Mucosa of descending colon (tissue), 3 donors: ENCODE measurements at regions not wholly inside any gene's neighbourhood (a gene's known extent, or its start where the extent isn't known, plus 50 kb on each side); places are given as distances from the start of the nearest gene placed in this dataset.
A peak's percentile ranks its signal among the peaks of the same experiment; 100 is the strongest.

ENCODE experiments used
- ATAC-seq: fragments of 200-7000 bp; cut with Tn5 transposase; one replicate; pipeline ENCODE4 v1.9.1; 2020; ENCODE audit warnings: mild to moderate bottlenecking, moderate library complexity
- DNase-seq, 3 donors: peaks; one replicate each; pipeline ENCODE4 v3.0.0-alpha.2; 2020
- H3K36me3 ChIP-seq: fragments of 200-600 bp; one replicate; pipeline ENCODE4 v1.8.0; 2021; ENCODE audit warnings: low read depth, mild to moderate bottlenecking
- H3K4me1 ChIP-seq: fragments of 200-600 bp; one replicate; pipeline ENCODE4 v1.8.0; 2021; ENCODE audit warnings: low read depth, mild to moderate bottlenecking
- H3K4me3 ChIP-seq: fragments of 200-600 bp; one replicate; pipeline ENCODE4 v1.8.0; 2021; ENCODE audit warnings: mild to moderate bottlenecking
- H3K9me3 ChIP-seq: fragments of 200-600 bp; one replicate; pipeline ENCODE4 v1.8.0; 2021; ENCODE audit warnings: mild to moderate bottlenecking
- CTCF ChIP-seq: fragments of 200-600 bp; IDR thresholded peaks from one replicate; pipeline ENCODE4 v1.8.0; 2022; ENCODE audit warnings: antibody characterized with exemption, mild to moderate bottlenecking
- intact Hi-C, 2 donors: fragments of 100-400 bp; cut with DNase I in 1 of 2; cut with micrococcal nuclease in 1 of 2; formaldehyde crosslinking; loops; one replicate each; pipeline versions ENCODE4 v1.11.0 to v1.11.1; 2022; cut with DNase I, micrococcal nuclease
- donor health status: DM: no; HTN: no; CAD: no; lungs with moderate emphysema.
- donor health status: DM: no; HTN: no; CAD: no.
- donor health status: DM: no; HTN: yes; CAD: no.

DNA sequence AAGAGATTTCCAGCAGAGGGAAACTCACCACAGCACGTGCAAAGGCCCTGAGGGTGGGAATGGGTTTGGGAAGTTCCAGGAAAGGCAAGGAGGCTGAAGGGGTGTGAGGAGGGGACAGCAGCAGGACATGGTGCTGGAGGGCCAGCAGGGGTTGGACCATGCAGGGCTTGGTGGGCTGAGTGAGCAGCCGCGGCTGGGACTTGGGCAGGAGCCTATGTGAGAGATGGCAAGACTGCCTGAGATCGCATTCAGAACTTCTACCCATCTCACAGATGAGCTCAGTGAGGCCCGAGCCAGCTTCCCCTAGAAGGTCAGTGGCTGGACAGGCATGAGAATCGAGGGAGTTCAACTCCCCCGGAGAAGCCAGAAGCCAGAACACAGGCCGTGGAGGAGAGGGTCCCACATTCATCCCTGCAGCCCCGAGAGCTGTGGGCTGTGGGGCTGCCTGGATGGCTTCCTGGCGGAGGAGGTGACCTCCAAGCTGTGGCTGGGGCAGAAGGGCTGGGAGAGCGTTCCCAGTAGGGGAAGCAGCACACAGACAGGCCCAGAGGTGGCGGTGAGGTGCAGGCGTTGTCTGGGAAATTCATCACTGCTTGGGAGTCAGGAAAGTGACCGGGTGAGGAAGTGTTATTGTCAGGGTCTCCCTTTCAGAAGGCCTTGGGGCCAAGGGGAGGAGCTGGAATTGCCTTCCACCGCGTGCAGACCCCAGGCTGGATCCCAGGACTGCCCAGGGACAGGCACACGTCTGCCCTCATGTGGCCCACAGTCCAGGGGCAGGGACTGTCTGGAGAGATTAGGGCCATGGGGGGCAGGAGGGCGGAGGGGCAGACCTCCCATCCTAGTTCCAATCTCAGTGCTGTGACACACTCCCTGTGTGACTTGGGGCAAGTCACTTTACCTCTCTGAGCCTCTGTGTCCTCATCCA lies 103.8 kb downstream of the CEBPB start:
- DNase-seq = peak in 1 of 3 donors; percentile 22
- no peak for TF ChIP-seq CTCF
- ATAC-seq = no peak
- Histone ChIP-seq H3K4me1 (peaks cover 4% of the 10 kb centered on the region), H3K9me3 (no peaks in the 10 kb centered on the region), H3K36me3 (no peaks in the 10 kb centered on the region), H3K4me3 (no peak overlapping the region)
- intact Hi-C loops = no loop called here

GRCh38 chr20:50295345-50295744 lies 104.7 kb downstream of the CEBPB start:
- ATAC-seq = no peak
- intact Hi-C loops = no loop called here
- DNase-seq = no peak
- no peaks in the 10 kb centered on the region for H3K36me3 ChIP-seq
- TF ChIP-seq CTCF = no peak
- peaks cover 4% of the 10 kb centered on the region for H3K4me1 ChIP-seq
- no peaks in the 10 kb centered on the region for H3K9me3 ChIP-seq
- no peak overlapping the region for H3K4me3 ChIP-seq

DNA sequence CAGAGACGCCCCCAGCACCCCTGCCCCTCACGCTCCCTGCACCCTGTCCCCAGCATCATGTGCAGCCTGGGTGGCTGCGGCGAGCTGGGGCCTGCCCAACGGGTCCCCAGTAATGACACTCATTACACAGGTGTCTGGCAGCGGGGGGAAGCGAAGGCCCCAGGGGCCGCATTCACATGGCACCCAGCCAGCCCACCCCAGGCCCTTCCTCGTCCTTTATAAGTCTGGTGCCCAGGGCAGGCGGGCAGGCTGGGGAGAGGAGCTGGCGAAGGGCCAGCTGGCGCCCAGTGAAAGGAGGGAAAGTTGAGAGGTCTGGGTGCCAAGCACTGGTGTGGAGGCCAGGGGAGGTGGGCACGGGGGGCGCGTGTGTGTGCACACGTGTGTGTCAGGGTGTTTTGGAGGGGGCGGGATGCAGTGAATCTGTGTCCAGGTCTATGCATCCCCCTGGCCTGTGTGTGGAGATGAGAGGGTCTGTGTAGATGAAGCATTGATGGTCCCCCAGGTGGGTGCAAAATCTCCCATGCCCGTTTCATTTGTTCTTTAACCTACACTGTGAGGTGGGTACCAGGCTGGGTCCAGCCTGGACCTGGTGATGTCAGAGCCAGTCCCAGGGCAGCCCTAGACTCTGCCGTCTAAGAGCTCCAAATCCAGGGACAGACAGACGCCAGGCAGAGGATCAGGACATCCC lies 105.3 kb downstream of the CEBPB start:
- ATAC-seq = no peak
- intact Hi-C loops = no loop called here
- DNase-seq = peak in 1 of 3 donors; percentile 33
- H3K4me1 ChIP-seq = peaks cover 4% of the 10 kb centered on the region
- no peaks in the 10 kb centered on the region for H3K36me3 ChIP-seq
- no peak overlapping the region for H3K4me3 ChIP-seq
- TF ChIP-seq CTCF = no peak
- H3K9me3 ChIP-seq = no peaks in the 10 kb centered on the region

DNA sequence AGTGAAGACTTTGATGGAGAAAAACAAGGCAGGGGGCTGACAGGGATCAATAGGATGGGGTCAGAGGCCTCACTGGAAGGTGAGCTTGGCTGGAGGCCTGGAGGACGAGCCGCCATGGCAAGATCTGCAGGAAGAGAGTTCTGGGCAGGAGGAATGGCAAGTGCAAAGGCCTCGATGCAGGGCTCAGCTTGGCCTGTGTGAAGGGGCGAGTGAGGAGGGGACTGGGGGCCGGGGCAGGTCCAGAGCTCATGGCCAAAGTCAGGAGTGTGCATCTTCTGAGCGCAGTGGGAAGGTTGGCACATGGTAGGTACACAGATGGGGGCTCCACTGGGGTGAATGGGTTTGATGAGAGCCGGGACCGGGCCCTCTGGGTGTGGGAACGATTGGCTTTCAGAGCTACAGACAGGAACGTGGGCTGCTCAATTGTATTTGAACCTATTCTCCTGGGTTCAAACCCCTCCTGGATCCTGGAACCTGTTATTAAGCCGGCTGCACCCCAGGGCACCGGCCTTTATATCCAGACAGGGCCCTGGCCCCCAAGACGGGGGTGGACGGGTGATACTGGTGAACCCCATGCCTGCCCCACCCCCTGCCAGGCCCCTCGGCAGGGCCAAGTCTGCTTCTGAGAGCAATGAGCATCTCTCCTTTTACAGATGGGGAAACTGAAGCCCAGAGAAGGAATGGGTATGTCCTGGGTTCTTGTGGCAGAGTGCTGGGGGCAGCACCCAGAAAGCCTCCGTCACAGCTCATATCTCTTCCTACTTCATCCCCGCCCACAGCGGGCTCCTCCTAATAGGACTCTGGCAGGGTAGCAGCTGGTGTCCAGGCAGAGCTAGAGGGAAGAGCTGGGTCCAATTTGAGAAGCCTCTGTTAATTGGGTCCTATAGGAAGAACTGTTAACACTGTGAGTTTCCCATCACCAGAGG lies 106.1 kb downstream of the CEBPB start:
- no peak for DNase-seq
- H3K36me3 ChIP-seq = no peaks in the 10 kb centered on the region
- H3K9me3 ChIP-seq = no peaks in the 10 kb centered on the region
- peaks cover 4% of the 10 kb centered on the region for H3K4me1 ChIP-seq
- no peak overlapping the region for H3K4me3 ChIP-seq
- no peak for TF ChIP-seq CTCF
- no peak for ATAC-seq
- intact Hi-C loops = no loop called here
